ENCODE measurements at regions not wholly inside any gene's neighbourhood (a gene's known extent, or its start where the extent isn't known, plus 50 kb on each side); places are given as distances from the start of the nearest gene placed in this dataset.
"Not testable (repeated sequence)": the region's sequence is repeated elsewhere in the genome, so short reads cannot be mapped to it uniquely, and the experiment has no call there.

DNA sequence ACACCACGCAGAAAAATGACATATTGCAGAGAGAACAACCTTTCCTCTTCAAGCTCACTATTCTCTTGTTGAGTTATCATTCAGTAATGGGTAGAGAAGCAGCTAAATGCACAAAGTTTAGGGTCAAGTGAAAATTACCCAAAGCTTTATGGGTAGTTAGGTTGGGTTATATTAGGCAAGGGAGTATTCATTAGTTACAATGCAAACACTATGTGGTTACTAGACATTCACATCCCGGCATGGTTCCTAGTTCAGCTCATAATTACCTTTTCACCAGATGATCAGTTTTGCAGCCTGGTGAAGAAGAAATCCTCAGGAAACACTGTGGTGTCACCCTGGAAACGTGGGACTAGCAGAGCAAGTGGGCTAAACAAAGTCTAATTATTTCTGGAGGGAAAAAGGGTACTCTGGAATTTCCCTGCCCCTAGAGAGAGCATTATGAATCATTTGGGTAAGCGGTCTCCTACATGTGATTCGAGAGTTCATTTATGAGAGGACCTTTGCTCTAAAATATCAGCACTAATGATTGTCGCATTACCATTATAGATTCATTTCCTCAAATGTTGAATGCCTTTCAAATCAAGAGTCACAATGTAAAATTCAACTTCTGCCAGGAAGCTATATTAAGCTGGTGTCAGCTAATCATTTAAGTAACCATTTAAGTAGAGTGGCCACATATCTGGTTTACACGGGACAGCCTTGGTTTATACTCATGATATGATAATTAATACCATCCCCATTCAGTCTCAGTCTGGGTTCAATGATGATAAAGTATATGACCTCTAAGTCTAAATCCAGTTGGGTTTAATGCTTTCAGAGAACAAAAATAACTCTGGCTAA, 1208.0 kb downstream of the DIAPH3 start:
- ChIA-PET POLR2A (no interaction called here), CTCF (no interaction called here)

DNA sequence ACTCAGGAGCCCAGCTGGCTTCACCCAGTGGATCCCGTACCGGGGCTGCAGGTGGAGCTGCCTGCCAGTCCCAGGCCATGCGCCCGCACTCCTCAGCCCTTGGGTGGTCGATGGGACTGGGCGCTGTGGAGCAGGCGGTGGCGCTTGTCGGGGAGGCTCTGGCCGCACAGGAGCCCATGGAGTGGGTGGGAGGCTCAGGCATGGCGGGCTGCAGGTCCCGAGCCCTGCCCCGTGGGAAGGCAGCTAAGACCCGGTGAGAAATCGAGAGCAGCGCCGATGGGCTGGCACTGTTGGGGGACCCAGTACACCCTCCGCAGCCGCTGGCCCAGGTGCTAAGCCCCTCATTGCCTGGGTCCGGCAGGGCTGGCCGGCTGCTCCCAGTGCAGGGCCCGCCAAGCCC, 1205.6 kb downstream of the DIAPH3 start:
- H3K9me3 Mint-ChIP-seq; POLR2A ChIA-PET; CTCF ChIA-PET; H3K27me3 Mint-ChIP-seq; H3K27ac Mint-ChIP-seq; DNase-seq; H3K4me1 Mint-ChIP-seq (ENCODE audit: low read depth); H3K4me3 Mint-ChIP-seq; intact Hi-C loops (cut with micrococcal nuclease); H3K36me3 Mint-ChIP-seq: not testable (repeated sequence)

More for the DNA sequence above, 1208.0 kb downstream of the DIAPH3 start:
- no peaks in the 10 kb centered on the region for H3K4me1 Mint-ChIP-seq (ENCODE audit: low read depth)
- no peaks in the 10 kb centered on the region for H3K27me3 Mint-ChIP-seq
- H3K4me3 Mint-ChIP-seq = no peak overlapping the region
- H3K27ac Mint-ChIP-seq = no peak overlapping the region
- H3K9me3 Mint-ChIP-seq = peaks cover 4% of the 10 kb centered on the region
- DNase-seq = no peak
- H3K36me3 Mint-ChIP-seq = no peaks in the 10 kb centered on the region
- intact Hi-C loops (cut with micrococcal nuclease) = no loop called here

DNA sequence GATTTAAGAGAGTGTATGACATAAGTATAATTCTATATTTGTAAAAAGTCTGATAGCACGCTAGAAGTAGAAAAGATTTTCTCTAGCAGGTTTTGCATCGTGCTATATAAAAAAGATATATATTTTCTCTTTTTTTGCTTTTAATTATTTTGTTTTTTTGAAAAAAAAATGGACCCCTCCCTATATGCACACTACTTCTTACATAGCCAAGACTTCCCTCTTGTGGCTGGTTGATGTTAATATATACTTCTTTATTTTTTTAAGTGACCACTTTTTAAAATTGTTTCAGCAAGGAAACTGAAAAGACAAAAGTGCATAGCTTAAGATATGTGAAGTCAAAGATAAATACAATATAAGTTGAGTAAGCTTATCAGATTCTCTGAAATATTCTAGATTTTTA, 1202.8 kb downstream of the DIAPH3 start:
- Mint-ChIP-seq H3K4me1 (ENCODE audit: low read depth) (no peaks in the 10 kb centered on the region), H3K4me3 (no peak overlapping the region), H3K36me3 (no peaks in the 10 kb centered on the region), H3K27ac (no peak overlapping the region), H3K9me3 (no peaks in the 10 kb centered on the region), H3K27me3 (no peaks in the 10 kb centered on the region)
- POLR2A ChIA-PET = no interaction called here
- intact Hi-C loops (cut with micrococcal nuclease) = no loop called here
- CTCF ChIA-PET = no interaction called here
- DNase-seq = no peak

DNA sequence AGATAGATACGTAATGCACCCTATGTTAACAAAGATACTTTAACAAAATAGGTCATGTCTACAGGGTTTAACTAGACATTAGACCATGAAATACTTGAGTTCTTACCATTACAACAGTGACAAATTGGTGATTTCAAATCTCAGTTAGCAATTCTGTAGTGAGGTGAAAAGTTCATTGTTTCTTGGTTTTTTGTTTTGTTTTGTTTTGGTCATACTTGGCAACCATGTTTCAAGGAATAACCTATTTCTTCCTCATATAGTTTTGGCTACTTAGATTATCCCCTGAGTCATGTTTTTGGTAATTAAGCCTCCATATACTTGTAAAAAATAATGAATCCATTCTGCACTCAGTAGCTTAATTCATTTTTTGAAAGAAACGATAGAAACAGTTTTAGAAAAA, 1200.4 kb downstream of the DIAPH3 start:
- H3K36me3 Mint-ChIP-seq = no peaks in the 10 kb centered on the region

DNA sequence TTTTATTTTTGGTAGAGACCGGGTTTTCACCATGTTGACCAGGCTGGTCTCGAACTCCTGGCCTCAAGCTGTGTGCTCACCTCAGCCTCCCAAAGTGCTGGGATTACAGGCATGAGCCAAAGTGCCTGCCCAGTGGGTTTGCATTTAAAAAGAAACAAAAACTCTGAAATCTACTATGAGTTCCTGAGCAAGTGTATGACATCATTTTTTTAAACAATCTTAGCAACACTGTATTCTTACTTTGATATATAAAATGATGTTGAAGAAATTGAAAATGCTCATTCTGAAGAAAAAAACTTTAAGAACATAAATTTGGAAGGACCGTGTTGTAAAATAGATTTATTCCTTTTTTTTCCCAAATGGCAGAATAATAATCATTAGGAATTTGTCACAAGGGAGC, 1199.7 kb downstream of the DIAPH3 start:
- CTCF ChIA-PET = no interaction called here
- H3K4me1 Mint-ChIP-seq (ENCODE audit: low read depth) = no peaks in the 10 kb centered on the region
- no peak overlapping the region for H3K4me3 Mint-ChIP-seq
- no peaks in the 10 kb centered on the region for H3K27me3 Mint-ChIP-seq
- H3K9me3 Mint-ChIP-seq = peaks cover 5% of the 10 kb centered on the region
- POLR2A ChIA-PET = no interaction called here
- H3K36me3 Mint-ChIP-seq = no peaks in the 10 kb centered on the region
- no peak for DNase-seq
- no peak overlapping the region for H3K27ac Mint-ChIP-seq
- intact Hi-C loops (cut with micrococcal nuclease) = no loop called here

More for the DNA sequence above, 1200.4 kb downstream of the DIAPH3 start:
- H3K4me3 Mint-ChIP-seq = no peak overlapping the region
- H3K27me3 Mint-ChIP-seq = no peaks in the 10 kb centered on the region
- peaks cover 3% of the 10 kb centered on the region for H3K9me3 Mint-ChIP-seq
- ChIA-PET CTCF (no interaction called here), POLR2A (no interaction called here)
- no peak for DNase-seq
- intact Hi-C loops (cut with micrococcal nuclease) = no loop called here
- H3K27ac Mint-ChIP-seq = no peak overlapping the region
- H3K4me1 Mint-ChIP-seq (ENCODE audit: low read depth) = no peaks in the 10 kb centered on the region

DNA sequence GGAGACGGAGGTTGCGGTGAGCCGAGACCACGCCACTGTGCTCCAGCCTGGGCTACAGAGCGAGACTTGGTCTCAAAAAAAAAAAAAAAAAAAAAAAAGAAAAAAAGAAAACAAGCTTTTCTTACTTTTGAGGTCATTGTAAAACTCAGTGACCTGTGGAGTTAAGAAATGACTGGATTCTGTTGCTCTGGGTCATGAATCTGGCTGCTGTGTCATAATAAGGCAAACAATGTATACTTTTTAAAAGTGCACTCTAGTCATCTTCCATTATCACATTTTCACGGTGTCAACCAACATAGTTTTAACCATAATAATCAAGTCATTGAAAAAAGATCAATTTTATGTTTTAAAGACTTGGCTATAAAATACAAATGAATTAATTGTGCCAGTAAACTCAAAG, 1186.6 kb downstream of the DIAPH3 start:
- Mint-ChIP-seq H3K9me3 (peaks cover 2% of the 10 kb centered on the region), H3K36me3 (no peaks in the 10 kb centered on the region), H3K27me3 (no peaks in the 10 kb centered on the region), H3K4me1 (ENCODE audit: low read depth) (no peaks in the 10 kb centered on the region), H3K27ac (no peak overlapping the region), H3K4me3 (no peak overlapping the region)
- intact Hi-C loops (cut with micrococcal nuclease) = no loop called here
- ChIA-PET CTCF (no interaction called here), POLR2A (no interaction called here)
- no peak for DNase-seq

DNA sequence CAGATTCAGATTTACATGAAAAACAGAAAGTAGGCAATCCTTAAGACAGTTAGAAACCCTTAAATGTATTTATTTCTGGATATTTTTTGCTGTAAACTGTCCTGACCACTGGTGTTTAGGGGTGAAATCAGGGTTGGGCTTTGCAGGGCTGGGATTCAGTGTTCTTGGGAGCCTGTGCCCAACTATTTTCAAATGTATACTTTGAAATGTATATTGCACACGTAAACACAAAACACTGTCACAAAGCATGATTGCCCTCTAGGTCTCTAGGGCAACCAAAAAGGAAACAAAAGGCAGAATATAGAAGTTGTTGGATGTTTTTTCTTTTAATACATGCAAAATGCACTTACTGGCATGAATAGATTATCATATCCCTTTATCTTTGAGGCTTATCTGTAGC, 1185.4 kb downstream of the DIAPH3 start:
- POLR2A ChIA-PET = no interaction called here

DNA sequence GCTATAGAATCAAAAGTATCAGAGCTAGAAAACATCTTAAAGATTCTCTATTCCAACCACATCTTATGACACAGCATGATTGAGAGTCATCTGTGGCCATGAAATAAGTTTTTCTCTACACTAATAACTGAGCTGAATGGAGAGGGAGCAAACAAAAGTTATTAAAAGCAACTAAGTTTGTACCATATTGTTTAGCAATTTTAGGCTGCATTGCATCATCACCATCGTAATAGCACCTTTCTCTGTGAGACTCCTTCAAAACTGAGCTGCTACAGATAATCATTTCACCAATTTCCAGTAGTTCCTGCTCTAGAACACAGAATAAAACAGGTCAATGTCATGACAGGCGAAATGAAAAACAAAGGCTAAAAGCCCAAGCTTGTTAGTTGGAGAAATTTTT, 1183.9 kb downstream of the DIAPH3 start:
- Mint-ChIP-seq H3K27ac (no peak overlapping the region), H3K36me3 (no peaks in the 10 kb centered on the region), H3K4me1 (ENCODE audit: low read depth) (no peaks in the 10 kb centered on the region), H3K4me3 (no peak overlapping the region), H3K27me3 (no peaks in the 10 kb centered on the region), H3K9me3 (peaks cover 28% of the 10 kb centered on the region)
- CTCF ChIA-PET = no interaction called here
- no peak for DNase-seq
- POLR2A ChIA-PET = no interaction called here
- intact Hi-C loops (cut with micrococcal nuclease) = no loop called here

More for the DNA sequence above, 1185.4 kb downstream of the DIAPH3 start:
- no peak overlapping the region for H3K4me3 Mint-ChIP-seq
- CTCF ChIA-PET = no interaction called here
- H3K9me3 Mint-ChIP-seq = peaks cover 14% of the 10 kb centered on the region
- no peak overlapping the region for H3K27ac Mint-ChIP-seq
- no peak for DNase-seq
- H3K4me1 Mint-ChIP-seq (ENCODE audit: low read depth) = no peaks in the 10 kb centered on the region
- H3K36me3 Mint-ChIP-seq = no peaks in the 10 kb centered on the region
- intact Hi-C loops (cut with micrococcal nuclease) = no loop called here
- no peaks in the 10 kb centered on the region for H3K27me3 Mint-ChIP-seq

DNA sequence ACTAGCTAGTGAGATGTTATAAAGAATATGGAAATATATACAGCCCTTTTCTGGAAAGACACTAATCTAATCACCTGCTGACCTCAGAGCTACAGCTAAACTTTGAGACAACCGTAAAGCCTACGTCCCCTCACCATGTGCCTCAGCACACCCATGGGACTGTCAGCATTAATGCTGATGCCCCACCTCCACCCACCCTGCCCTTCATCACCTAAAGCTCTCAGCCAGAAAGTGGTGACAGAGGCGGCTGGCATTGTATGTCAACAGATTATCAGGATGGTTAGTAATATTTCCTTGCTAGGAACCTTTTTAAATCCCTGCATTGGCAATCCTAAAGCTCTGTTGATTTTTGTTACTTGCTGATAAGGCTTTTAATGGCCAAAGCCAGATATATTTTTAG, 1177.9 kb downstream of the DIAPH3 start:
- H3K9me3 Mint-ChIP-seq = peaks cover 30% of the 10 kb centered on the region
- no peaks in the 10 kb centered on the region for H3K27me3 Mint-ChIP-seq
- no peak overlapping the region for H3K4me3 Mint-ChIP-seq
- intact Hi-C loops (cut with micrococcal nuclease) = no loop called here
- DNase-seq = no peak
- no peak overlapping the region for H3K27ac Mint-ChIP-seq
- ChIA-PET CTCF (interaction anchor here (1.8 kb wide), 1 partner anchor 13 kb away, joined by 4 read pairs; no protein-coding TSS in a partner anchor), POLR2A (no interaction called here)
- H3K4me1 Mint-ChIP-seq (ENCODE audit: low read depth) = no peaks in the 10 kb centered on the region
- H3K36me3 Mint-ChIP-seq = no peaks in the 10 kb centered on the region

DNA sequence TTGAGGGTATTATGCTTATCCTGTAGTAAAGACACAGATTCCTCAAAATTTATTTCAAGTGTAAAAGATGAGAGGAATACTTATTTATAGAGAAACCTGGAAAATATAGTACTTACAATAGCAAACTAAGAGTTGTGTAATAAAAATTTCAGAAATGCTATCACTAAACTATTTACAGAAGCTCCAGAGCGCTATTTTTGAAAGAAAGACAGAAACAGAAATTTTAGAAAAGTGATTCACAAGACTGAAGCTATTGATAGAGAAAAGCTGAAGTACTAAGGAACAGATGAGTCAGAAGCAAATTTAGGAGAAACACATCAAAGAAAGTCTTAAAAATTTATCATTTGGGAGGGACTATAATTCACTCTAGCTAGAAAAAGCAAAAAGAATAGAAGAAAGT, 1174.2 kb downstream of the DIAPH3 start:
- intact Hi-C loops (cut with micrococcal nuclease) = no loop called here
- no peak for DNase-seq
- peaks cover 5% of the 10 kb centered on the region for H3K9me3 Mint-ChIP-seq
- H3K36me3 Mint-ChIP-seq = no peaks in the 10 kb centered on the region
- H3K4me1 Mint-ChIP-seq (ENCODE audit: low read depth) = no peaks in the 10 kb centered on the region
- CTCF ChIA-PET = no interaction called here
- H3K27me3 Mint-ChIP-seq = no peaks in the 10 kb centered on the region
- no peak overlapping the region for H3K27ac Mint-ChIP-seq
- no peak overlapping the region for H3K4me3 Mint-ChIP-seq
- POLR2A ChIA-PET = no interaction called here

DNA sequence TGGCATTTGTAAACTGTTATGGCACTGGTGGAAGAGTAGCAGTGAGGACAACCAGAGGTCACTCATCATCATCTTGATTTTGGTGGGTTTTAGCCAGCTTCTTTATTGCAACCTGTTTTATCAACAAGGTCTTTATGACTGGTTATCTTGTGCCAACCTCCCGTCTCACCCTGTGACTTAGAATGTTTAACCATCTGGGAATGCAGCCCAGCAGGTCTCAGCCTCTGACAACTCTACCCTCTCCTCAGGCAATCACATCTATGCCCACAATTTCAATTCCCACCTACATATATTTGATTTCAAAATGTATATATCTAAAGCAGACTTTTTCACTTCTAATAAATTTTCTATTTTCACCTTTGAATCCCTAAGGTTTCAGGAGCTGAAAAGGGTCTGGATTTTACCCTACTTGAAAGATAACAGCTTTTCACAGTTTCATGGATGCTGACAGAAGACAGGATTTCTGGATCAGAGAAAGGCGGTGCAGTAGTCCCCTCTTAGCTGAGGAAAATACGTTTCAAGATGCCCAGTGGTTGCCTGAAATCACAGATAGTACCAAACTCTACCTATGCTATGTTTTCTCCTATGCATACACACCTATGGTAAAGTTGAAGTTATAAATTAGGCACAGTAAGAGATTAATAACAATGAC, 1171.8 kb downstream of the DIAPH3 start:
- H3K9me3 Mint-ChIP-seq = no peaks in the 10 kb centered on the region
- no peak for DNase-seq
- no peak overlapping the region for H3K4me3 Mint-ChIP-seq
- ChIA-PET POLR2A (no interaction called here), CTCF (no interaction called here)
- no peaks in the 10 kb centered on the region for H3K36me3 Mint-ChIP-seq
- intact Hi-C loops (cut with micrococcal nuclease) = no loop called here
- no peak overlapping the region for H3K27ac Mint-ChIP-seq
- no peaks in the 10 kb centered on the region for H3K4me1 Mint-ChIP-seq (ENCODE audit: low read depth)
- no peaks in the 10 kb centered on the region for H3K27me3 Mint-ChIP-seq

DNA sequence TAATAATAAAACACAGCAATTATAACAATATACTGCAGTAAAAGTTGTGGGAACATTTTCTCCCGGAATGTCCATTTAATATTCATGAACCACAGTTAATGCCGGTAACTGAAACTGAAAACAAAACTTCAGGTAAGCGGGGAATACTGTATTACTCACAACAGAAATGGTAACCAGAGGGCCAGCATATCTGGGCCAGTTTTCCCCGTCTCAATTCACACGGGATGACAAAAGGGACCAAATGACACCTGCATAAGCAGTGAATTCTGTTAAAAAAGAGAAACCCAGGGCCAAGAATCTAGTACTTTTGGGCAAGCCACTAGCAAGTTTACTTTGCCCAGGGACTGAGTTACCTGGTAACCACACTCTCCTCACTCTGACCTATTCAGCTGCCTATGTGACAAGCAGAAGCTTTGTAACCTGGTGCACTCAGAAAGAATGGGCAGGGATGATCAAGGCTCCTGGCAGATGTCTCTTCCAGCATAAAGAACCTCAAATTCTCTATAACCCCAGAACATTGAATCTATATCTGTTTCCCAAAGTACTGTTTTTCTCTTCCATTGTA, 1171.2 kb downstream of the DIAPH3 start:
- Mint-ChIP-seq H3K4me1 (ENCODE audit: low read depth) (no peaks in the 10 kb centered on the region), H3K27me3 (no peaks in the 10 kb centered on the region), H3K36me3 (no peaks in the 10 kb centered on the region), H3K4me3 (no peak overlapping the region), H3K9me3 (no peaks in the 10 kb centered on the region), H3K27ac (no peak overlapping the region)
- intact Hi-C loops (cut with micrococcal nuclease) = no loop called here
- CTCF ChIA-PET = no interaction called here
- no peak for DNase-seq
- POLR2A ChIA-PET = no interaction called here

DNA sequence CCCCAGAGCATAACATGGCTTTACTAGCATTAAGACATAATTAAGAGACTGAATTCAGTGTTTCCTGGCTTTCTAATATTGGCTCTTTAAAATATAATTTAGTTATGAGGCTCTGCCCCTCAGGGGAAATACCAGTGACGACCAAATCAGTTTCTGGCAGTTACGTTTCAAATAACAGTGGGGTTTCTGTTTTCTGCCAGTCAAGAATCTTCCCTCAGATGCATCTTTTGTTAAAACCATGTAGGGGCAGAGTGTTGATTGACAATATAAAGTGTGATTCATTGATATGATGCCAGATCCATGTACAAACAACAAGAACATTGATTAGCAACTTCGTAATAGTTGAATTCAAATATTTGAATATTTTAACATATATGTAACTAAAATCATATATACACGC, 1169.7 kb downstream of the DIAPH3 start:
- no peaks in the 10 kb centered on the region for H3K4me1 Mint-ChIP-seq (ENCODE audit: low read depth)
- H3K4me3 Mint-ChIP-seq = no peak overlapping the region
- intact Hi-C loops (cut with micrococcal nuclease) = no loop called here
- ChIA-PET CTCF (no interaction called here), POLR2A (no interaction called here)
- DNase-seq = no peak
- H3K27me3 Mint-ChIP-seq = no peaks in the 10 kb centered on the region
- H3K27ac Mint-ChIP-seq = no peak overlapping the region
- no peaks in the 10 kb centered on the region for H3K9me3 Mint-ChIP-seq
- H3K36me3 Mint-ChIP-seq = no peaks in the 10 kb centered on the region
